ENCODE measurements at regions not wholly inside any gene's neighbourhood (a gene's known extent, or its start where the extent isn't known, plus 50 kb on each side); places are given as distances from the start of the nearest gene placed in this dataset.

- Histone ChIP-seq H3K27ac (ENCODE audit: low read length, poor library complexity, severe bottlenecking) (no peak overlapping the region), H3K4me3 (ENCODE audit: insufficient read depth in 1 of 2, low read depth in 1 of 2, low read length in 2 of 2) (no peak overlapping the region), H4K91ac (ENCODE audit: low read length) (no peak overlapping the region), H3K27me3 (ENCODE audit: control insufficient read depth in 1 of 2, insufficient read depth in 1 of 2, low read length in 2 of 2) (no peaks in the 10 kb centered on the region), H3K79me1 (replicated peaks; ENCODE audit: low read length, poor library complexity, severe bottlenecking) (no peaks in the 10 kb centered on the region), H4K8ac (ENCODE audit: low read length) (no peak overlapping the region), H2BK5ac (ENCODE audit: low read depth, low read length, poor library complexity, severe bottlenecking) (no peak overlapping the region), H3K23ac (ENCODE audit: low read length in 2 of 2) (no peak overlapping the region), H3K4ac (ENCODE audit: low read depth in 1 of 2, low read length in 2 of 2) (no peak overlapping the region), H2BK15ac (ENCODE audit: low read depth, poor library complexity, severe bottlenecking) (no peak overlapping the region), H3K36me3 (ENCODE audit: control insufficient read depth in 1 of 2, insufficient read depth in 2 of 2, low read depth in 1 of 2, low read length in 2 of 2) (no peaks in the 10 kb centered on the region), H2BK12ac (ENCODE audit: low read length in 2 of 2) (no peak overlapping the region), H2AK5ac (ENCODE audit: low read length, severe bottlenecking) (no peak overlapping the region), H3K9me3 (ENCODE audit: control insufficient read depth, low read length) (peaks cover 68% of the 10 kb centered on the region), H3K4me2 (ENCODE audit: low read length, poor library complexity, severe bottlenecking) (no peak overlapping the region), H3K18ac (ENCODE audit: low read depth in 1 of 2, low read length in 2 of 2) (no peak overlapping the region), H3K4me1 (ENCODE audit: control insufficient read depth, insufficient read depth, low read depth, low read length) (no peaks in the 10 kb centered on the region), H2BK120ac (ENCODE audit: low read depth, low read length) (no peak overlapping the region), H3K14ac (ENCODE audit: low read length in 2 of 2) (no peak overlapping the region), H2AFZ (ENCODE audit: low read depth, low read length) (no peak overlapping the region), H3K9ac (ENCODE audit: low read length) (no peak overlapping the region)
- no CpG with 5 or more reads among the region's 1 CpG for WGBS
- DNase-seq: peak; percentile 45
These were observed 448.9 kb downstream of the NBAS start for GRCh38 chr2:15112216-15112615.

DNA sequence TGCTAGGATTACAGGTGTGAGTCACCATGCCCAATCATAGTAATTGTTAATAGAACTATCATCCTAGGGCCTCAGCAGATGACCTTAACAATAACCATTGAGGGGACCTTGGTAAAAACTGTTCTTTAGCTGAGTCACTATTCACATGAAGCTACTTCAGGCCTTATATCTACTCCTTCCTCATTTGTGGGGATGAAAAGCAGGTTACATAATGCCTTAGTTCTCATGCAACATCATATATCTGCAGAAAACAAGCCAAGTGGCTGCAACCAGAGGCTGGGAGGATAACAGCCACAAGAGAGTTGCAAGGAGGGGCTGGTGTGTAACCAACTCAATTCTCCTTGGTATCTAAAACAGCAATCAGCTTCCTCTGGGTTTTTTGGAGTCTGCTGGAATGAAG lies 445.4 kb downstream of the NBAS start:
- Histone ChIP-seq H3K4me1 (ENCODE audit: control insufficient read depth, insufficient read depth, low read depth, low read length) (no peaks in the 10 kb centered on the region), H3K23ac (ENCODE audit: low read length in 2 of 2) (no peak overlapping the region), H2BK120ac (ENCODE audit: low read depth, low read length) (no peak overlapping the region), H3K36me3 (ENCODE audit: control insufficient read depth in 1 of 2, insufficient read depth in 2 of 2, low read depth in 1 of 2, low read length in 2 of 2) (no peaks in the 10 kb centered on the region), H4K91ac (ENCODE audit: low read length) (no peak overlapping the region), H3K79me1 (replicated peaks; ENCODE audit: low read length, poor library complexity, severe bottlenecking) (no peaks in the 10 kb centered on the region), H3K9me3 (ENCODE audit: control insufficient read depth, low read length) (peaks cover 42% of the 10 kb centered on the region), H3K4me2 (ENCODE audit: low read length, poor library complexity, severe bottlenecking) (no peak overlapping the region), H3K4ac (ENCODE audit: low read depth in 1 of 2, low read length in 2 of 2) (no peak overlapping the region), H2BK12ac (ENCODE audit: low read length in 2 of 2) (no peak overlapping the region), H2AK5ac (ENCODE audit: low read length, severe bottlenecking) (no peak overlapping the region), H3K27me3 (ENCODE audit: control insufficient read depth in 1 of 2, insufficient read depth in 1 of 2, low read length in 2 of 2) (no peaks in the 10 kb centered on the region), H3K27ac (ENCODE audit: low read length, poor library complexity, severe bottlenecking) (no peak overlapping the region), H2AFZ (ENCODE audit: low read depth, low read length) (no peak overlapping the region), H3K9ac (ENCODE audit: low read length) (no peak overlapping the region), H3K4me3 (ENCODE audit: insufficient read depth in 1 of 2, low read depth in 1 of 2, low read length in 2 of 2) (no peak overlapping the region), H4K8ac (ENCODE audit: low read length) (no peak overlapping the region), H2BK15ac (ENCODE audit: low read depth, poor library complexity, severe bottlenecking) (no peak overlapping the region), H3K18ac (ENCODE audit: low read depth in 1 of 2, low read length in 2 of 2) (no peak overlapping the region), H2BK5ac (ENCODE audit: low read depth, low read length, poor library complexity, severe bottlenecking) (no peak overlapping the region), H3K14ac (ENCODE audit: low read length in 2 of 2) (no peak overlapping the region)
- no peak for DNase-seq

- H4K91ac ChIP-seq (ENCODE audit: low read length): no peak overlapping the region
- H2BK5ac ChIP-seq (ENCODE audit: low read depth, low read length, poor library complexity, severe bottlenecking): no peak overlapping the region
- DNase-seq: no peak
- H2BK12ac ChIP-seq (ENCODE audit: low read length in 2 of 2): no peak overlapping the region
- peaks cover 33% of the 10 kb centered on the region for H3K9me3 ChIP-seq (ENCODE audit: control insufficient read depth, low read length)
- no peak overlapping the region for H3K14ac ChIP-seq (ENCODE audit: low read length in 2 of 2)
- no peak overlapping the region for H2BK15ac ChIP-seq (ENCODE audit: low read depth, poor library complexity, severe bottlenecking)
- H3K4ac ChIP-seq (ENCODE audit: low read depth in 1 of 2, low read length in 2 of 2): no peak overlapping the region
- no peak overlapping the region for H3K9ac ChIP-seq (ENCODE audit: low read length)
- H3K4me1 ChIP-seq (ENCODE audit: control insufficient read depth, insufficient read depth, low read depth, low read length): no peaks in the 10 kb centered on the region
- H3K4me2 ChIP-seq (ENCODE audit: low read length, poor library complexity, severe bottlenecking): no peak overlapping the region
- no peaks in the 10 kb centered on the region for H3K27me3 ChIP-seq (ENCODE audit: control insufficient read depth in 1 of 2, insufficient read depth in 1 of 2, low read length in 2 of 2)
- 80% methylated on average over 6 of the region's 6 CpGs for WGBS
- no peak overlapping the region for H3K18ac ChIP-seq (ENCODE audit: low read depth in 1 of 2, low read length in 2 of 2)
- H3K23ac ChIP-seq (ENCODE audit: low read length in 2 of 2): no peak overlapping the region
- H4K8ac ChIP-seq (ENCODE audit: low read length): no peak overlapping the region
- H3K27ac ChIP-seq (ENCODE audit: low read length, poor library complexity, severe bottlenecking): no peak overlapping the region
- no peak overlapping the region for H3K4me3 ChIP-seq (ENCODE audit: insufficient read depth in 1 of 2, low read depth in 1 of 2, low read length in 2 of 2)
- no peak overlapping the region for H2AK5ac ChIP-seq (ENCODE audit: low read length, severe bottlenecking)
- H3K79me1 ChIP-seq (replicated peaks; ENCODE audit: low read length, poor library complexity, severe bottlenecking): no peaks in the 10 kb centered on the region
- no peak overlapping the region for H2BK120ac ChIP-seq (ENCODE audit: low read depth, low read length)
- no peaks in the 10 kb centered on the region for H3K36me3 ChIP-seq (ENCODE audit: control insufficient read depth in 1 of 2, insufficient read depth in 2 of 2, low read depth in 1 of 2, low read length in 2 of 2)
- H2AFZ ChIP-seq (ENCODE audit: low read depth, low read length): no peak overlapping the region
These were observed 444.3 kb downstream of the NBAS start for GRCh38 chr2:15116830-15117229.

All from mesenchymal stem cell (in vitro differentiated cells and primary cell).